Activated CD4-positive, alpha-beta T cell treated with anti-CD3 and anti-CD28 coated beads for 36 hours (primary cell): ENCODE measurements at regions not wholly inside any gene's neighbourhood (a gene's known extent, or its start where the extent isn't known, plus 50 kb on each side); places are given as distances from the start of the nearest gene placed in this dataset.
A peak's percentile ranks its signal among the peaks of the same experiment; 100 is the strongest.

Source experiments
- ATAC-seq: fragments of 200-7000 bp; cut with Tn5 transposase; one replicate; pipeline ENCODE4 v1.10.0; 2021; ENCODE audit warnings: mild to moderate bottlenecking, moderate library complexity
- CTCF ChIA-PET: fragments of 350-600 bp; sonication (Branson Sonifier 250); formaldehyde crosslinking; loops from one replicate; lab custom pipeline; 2021; ENCODE audit warnings: antibody characterized with exemption; lab: Charles Lee
- POLR2A ChIA-PET: fragments of 350-600 bp; sonication (Branson Sonifier 250); formaldehyde crosslinking; loops from one replicate; lab custom pipeline; 2021; ENCODE audit warnings: antibody characterized with exemption, inconsistent platforms; lab: Charles Lee
- DNase-seq: peaks from one replicate; pipeline ENCODE4 v3.0.0-alpha.2; 2020
- H3K27ac Mint-ChIP-seq: one replicate; pipeline ENCODE4 v1.8.0; 2021; ENCODE audit warnings: mixed read lengths
- H3K27me3 Mint-ChIP-seq: one replicate; pipeline ENCODE4 v1.8.0; 2021; ENCODE audit warnings: mixed read lengths
- H3K36me3 Mint-ChIP-seq: one replicate; pipeline ENCODE4 v1.8.0; 2021; ENCODE audit warnings: low read depth, mixed read lengths
- H3K4me1 Mint-ChIP-seq: one replicate; pipeline ENCODE4 v1.8.0; 2021; ENCODE audit warnings: mixed read lengths
- H3K4me3 Mint-ChIP-seq: one replicate; pipeline ENCODE4 v1.8.0; 2021; ENCODE audit warnings: mild to moderate bottlenecking, moderate library complexity, mixed read lengths
- H3K9me3 Mint-ChIP-seq: one replicate; pipeline ENCODE4 v1.8.0; 2021; ENCODE audit warnings: low read depth, mixed read lengths
- intact Hi-C, 2 experiments: fragments of 100-400 bp; cut with DNase I in 1 of 2; cut with micrococcal nuclease in 1 of 2; formaldehyde crosslinking; loops; one replicate each; pipeline versions ENCODE4 v1.14.2 to v1.15.1; 2022 to 2024; cut with DNase I, micrococcal nuclease

- DNase-seq (no peak), ATAC-seq (no peak)
- Mint-ChIP-seq H3K27me3 (peaks cover 40% of the 10 kb centered on the region), H3K36me3 (no peaks in the 10 kb centered on the region), H3K27ac (no peak overlapping the region), H3K4me1 (no peaks in the 10 kb centered on the region), H3K9me3 (no peaks in the 10 kb centered on the region), H3K4me3 (no peak overlapping the region)
- ChIA-PET POLR2A (no interaction called here), CTCF (no interaction called here)
- intact Hi-C loops = no loop called here
Observed at GRCh38 chr20:37622728-37623127, 71.1 kb upstream of the CTNNBL1 start.

- ChIA-PET POLR2A (no interaction called here), CTCF (no interaction called here)
- Mint-ChIP-seq H3K27me3 (peaks cover 42% of the 10 kb centered on the region), H3K36me3 (no peaks in the 10 kb centered on the region), H3K4me1 (no peaks in the 10 kb centered on the region), H3K27ac (no peak overlapping the region), H3K4me3 (no peak overlapping the region), H3K9me3 (no peaks in the 10 kb centered on the region)
- intact Hi-C loops = no loop called here
- ATAC-seq = no peak
- DNase-seq = no peak
Observed at GRCh38 chr20:37619496-37619895, 74.3 kb upstream of the CTNNBL1 start.

- DNase-seq (no peak), ATAC-seq (no peak)
- intact Hi-C loops = no loop called here
- Mint-ChIP-seq H3K9me3 (no peaks in the 10 kb centered on the region), H3K4me3 (no peak overlapping the region), H3K36me3 (no peaks in the 10 kb centered on the region), H3K27ac (no peak overlapping the region), H3K27me3 (peaks cover 32% of the 10 kb centered on the region), H3K4me1 (no peaks in the 10 kb centered on the region)
- ChIA-PET POLR2A (no interaction called here), CTCF (interaction anchor here (0.6 to 1.1 kb wide), 5 partner anchors 12 to 467 kb away, joined by 3 to 6 read pairs (median 3); no protein-coding TSS in a partner anchor)
Observed at GRCh38 chr20:37616110-37616425, 77.8 kb upstream of the CTNNBL1 start.

- Mint-ChIP-seq H3K27ac (no peak overlapping the region), H3K9me3 (no peaks in the 10 kb centered on the region), H3K27me3 (peaks cover 30% of the 10 kb centered on the region), H3K4me3 (no peak overlapping the region), H3K4me1 (no peaks in the 10 kb centered on the region), H3K36me3 (no peaks in the 10 kb centered on the region)
- CTCF ChIA-PET = interaction anchor here (0.6 to 1.1 kb wide), 5 partner anchors 12 to 468 kb away, joined by 3 to 6 read pairs (median 3); no protein-coding TSS in a partner anchor
- ATAC-seq = no peak
- intact Hi-C loops = no loop called here
- POLR2A ChIA-PET = no interaction called here
- peak; percentile 39 for DNase-seq
Observed at GRCh38 chr20:37615340-37616109, 78.3 kb upstream of the CTNNBL1 start.

- Mint-ChIP-seq H3K4me1 (no peaks in the 10 kb centered on the region), H3K9me3 (no peaks in the 10 kb centered on the region), H3K4me3 (no peak overlapping the region), H3K36me3 (no peaks in the 10 kb centered on the region), H3K27me3 (peaks cover 9% of the 10 kb centered on the region), H3K27ac (no peak overlapping the region)
- ATAC-seq (no peak), DNase-seq (no peak)
- intact Hi-C loops = no loop called here
- ChIA-PET POLR2A (no interaction called here), CTCF (no interaction called here)
Observed at GRCh38 chr20:37611852-37612251, 82.0 kb upstream of the CTNNBL1 start.

- ChIA-PET CTCF (no interaction called here), POLR2A (no interaction called here)
- H3K27ac Mint-ChIP-seq = no peak overlapping the region
- no peaks in the 10 kb centered on the region for H3K9me3 Mint-ChIP-seq
- no peaks in the 10 kb centered on the region for H3K4me1 Mint-ChIP-seq
- H3K4me3 Mint-ChIP-seq = no peak overlapping the region
- peaks cover 8% of the 10 kb centered on the region for H3K27me3 Mint-ChIP-seq
- intact Hi-C loops = no loop called here
- DNase-seq (no peak), ATAC-seq (no peak)
- H3K36me3 Mint-ChIP-seq = no peaks in the 10 kb centered on the region
Observed at GRCh38 chr20:37611346-37611745, 82.5 kb upstream of the CTNNBL1 start.

- intact Hi-C loops = no loop called here
- H3K4me1 Mint-ChIP-seq = no peaks in the 10 kb centered on the region
Observed at GRCh38 chr20:37610203-37610798, 82.6 kb upstream of the BLCAP start.

GRCh38 chr20:37602634-37603033 is 75.0 kb upstream of the BLCAP start:
- intact Hi-C loops = no loop called here
- Mint-ChIP-seq H3K4me3 (no peak overlapping the region), H3K4me1 (no peaks in the 10 kb centered on the region), H3K27ac (no peak overlapping the region), H3K27me3 (peaks cover 23% of the 10 kb centered on the region), H3K9me3 (no peaks in the 10 kb centered on the region), H3K36me3 (no peaks in the 10 kb centered on the region)
- ChIA-PET CTCF (no interaction called here), POLR2A (interaction anchor here (0.6 kb wide), 1 partner anchor 431 kb away, joined by 4 read pairs; the partner anchor contains the start of gene TTI1)
- ATAC-seq (no peak), DNase-seq (no peak)

More at GRCh38 chr20:37610203-37610798, 82.6 kb upstream of the BLCAP start:
- CTCF ChIA-PET = no interaction called here
- no peak overlapping the region for H3K27ac Mint-ChIP-seq
- DNase-seq (no peak), ATAC-seq (no peak)
- peaks cover 7% of the 10 kb centered on the region for H3K27me3 Mint-ChIP-seq
- H3K9me3 Mint-ChIP-seq = no peaks in the 10 kb centered on the region
- H3K36me3 Mint-ChIP-seq = no peaks in the 10 kb centered on the region
- POLR2A ChIA-PET = no interaction called here
- H3K4me3 Mint-ChIP-seq = no peak overlapping the region

GRCh38 chr20:37600486-37600885 is 72.8 kb upstream of the BLCAP start:
- Mint-ChIP-seq H3K27me3 (peaks cover 28% of the 10 kb centered on the region), H3K4me1 (no peaks in the 10 kb centered on the region), H3K4me3 (no peak overlapping the region), H3K27ac (no peak overlapping the region), H3K9me3 (no peaks in the 10 kb centered on the region), H3K36me3 (no peaks in the 10 kb centered on the region)
- DNase-seq = no peak
- ATAC-seq = no peak
- POLR2A ChIA-PET = no interaction called here
- intact Hi-C loops = no loop called here
- CTCF ChIA-PET = interaction anchor here (0.7 kb wide), 1 partner anchor 29 kb away, joined by 3 read pairs; no protein-coding TSS in a partner anchor

- ATAC-seq (no peak), DNase-seq (no peak)
- intact Hi-C loops = no loop called here
- POLR2A ChIA-PET = no interaction called here
- Mint-ChIP-seq H3K4me3 (no peak overlapping the region), H3K27ac (no peak overlapping the region), H3K4me1 (no peaks in the 10 kb centered on the region), H3K36me3 (no peaks in the 10 kb centered on the region), H3K27me3 (peaks cover 23% of the 10 kb centered on the region), H3K9me3 (no peaks in the 10 kb centered on the region)
- CTCF ChIA-PET = no interaction called here
Observed at GRCh38 chr20:37598575-37599342, 71.1 kb upstream of the BLCAP start.

GRCh38 chr20:37598100-37598543 is 70.4 kb upstream of the BLCAP start:
- no peaks in the 10 kb centered on the region for H3K36me3 Mint-ChIP-seq
- DNase-seq = no peak
- H3K9me3 Mint-ChIP-seq = no peaks in the 10 kb centered on the region
- CTCF ChIA-PET = no interaction called here
- ATAC-seq = no peak
- H3K4me1 Mint-ChIP-seq = no peaks in the 10 kb centered on the region
- POLR2A ChIA-PET = no interaction called here
- H3K27me3 Mint-ChIP-seq = peaks cover 28% of the 10 kb centered on the region
- no peak overlapping the region for H3K4me3 Mint-ChIP-seq
- no peak overlapping the region for H3K27ac Mint-ChIP-seq
- intact Hi-C loops = no loop called here
